ENCODE measurements at regions not wholly inside any gene's neighbourhood (a gene's known extent, or its start where the extent isn't known, plus 50 kb on each side); places are given as distances from the start of the nearest gene placed in this dataset.

GRCh38 chr10:131021246-131021895, 290.1 kb downstream of the TCERG1L start:
- ATAC-seq: no peak
- POLR2A ChIA-PET: no interaction called here
- no peaks in the 10 kb centered on the region for H3K9me3 ChIP-seq (ENCODE audit: control insufficient read depth, insufficient read depth, low read depth, low read length)
- CTCF ChIA-PET: no interaction called here
- H3K27ac ChIP-seq (ENCODE audit: low read length): no peak overlapping the region
- DNase-seq (ENCODE audit: low read depth, low spot score): no peak
- peaks cover 2% of the 10 kb centered on the region; the same call in 1 of the 2 replicates for H3K27me3 ChIP-seq (ENCODE audit: control insufficient read depth, insufficient read depth, low read length)
- no peaks in the 10 kb centered on the region for H3K36me3 ChIP-seq (ENCODE audit: control insufficient read depth, insufficient read depth, low read length)
- no TSS peak for BruUV-seq (replicated peaks)
- no peaks in the 10 kb centered on the region for H3K4me1 ChIP-seq (ENCODE audit: control insufficient read depth, insufficient read depth, low read length)
- intact Hi-C loops (cut with micrococcal nuclease; ENCODE audit: unreplicated experiment) (no loop called here), in situ Hi-C loops (cut with HindIII; ENCODE audit: low pct_unique_long_range_greater_than_20kb, low sequenced_read_pairs) (no loop called here)
- TF ChIP-seq POLR2AphosphoS5 (IDR thresholded peaks at IDR 0.05; ENCODE audit: low read depth, low read length) (no peak), CTCF (IDR thresholded peaks at IDR 0.05) (no peak), TCF7L2 (IDR thresholded peaks at IDR 0.05; ENCODE audit: low read depth, low read length) (no peak), REST (IDR thresholded peaks at IDR 0.05; ENCODE audit: insufficient read depth in 1 of 2, low read depth in 2 of 2, low read length in 1 of 2) (no peak)
- H3K4me3 ChIP-seq (ENCODE audit: low read depth in 2 of 2, low read length in 2 of 2): no peak overlapping the region

- peaks cover 2% of the 10 kb centered on the region; the same call in 1 of the 2 replicates for H3K27me3 ChIP-seq (ENCODE audit: control insufficient read depth, insufficient read depth, low read length)
- H3K4me3 ChIP-seq (ENCODE audit: low read depth in 2 of 2, low read length in 2 of 2): no peak overlapping the region
- intact Hi-C loops (cut with micrococcal nuclease; ENCODE audit: unreplicated experiment): no loop called here
- POLR2A ChIA-PET: no interaction called here
- DNase-seq (ENCODE audit: low read depth, low spot score) (no peak), ATAC-seq (no peak)
- H3K27ac ChIP-seq (ENCODE audit: low read length): no peak overlapping the region
- no TSS peak for BruUV-seq (replicated peaks)
- no peaks in the 10 kb centered on the region for H3K9me3 ChIP-seq (ENCODE audit: control insufficient read depth, insufficient read depth, low read depth, low read length)
- TF ChIP-seq REST (IDR thresholded peaks at IDR 0.05; ENCODE audit: insufficient read depth in 1 of 2, low read depth in 2 of 2, low read length in 1 of 2): no peak
- no peak for TF ChIP-seq SIN3A (IDR thresholded peaks at IDR 0.05; ENCODE audit: borderline replicate concordance, insufficient read depth, low read depth, low read length)
- no peak for TF ChIP-seq TCF7L2 (IDR thresholded peaks at IDR 0.05; ENCODE audit: low read depth, low read length)
- TF ChIP-seq CTCF (IDR thresholded peaks at IDR 0.05): no peak
- no peak for TF ChIP-seq POLR2AphosphoS5 (IDR thresholded peaks at IDR 0.05; ENCODE audit: low read depth, low read length)
- in situ Hi-C loops (cut with HindIII; ENCODE audit: low pct_unique_long_range_greater_than_20kb, low sequenced_read_pairs): no loop called here
- no peaks in the 10 kb centered on the region for H3K4me1 ChIP-seq (ENCODE audit: control insufficient read depth, insufficient read depth, low read length)
- no peaks in the 10 kb centered on the region for H3K36me3 ChIP-seq (ENCODE audit: control insufficient read depth, insufficient read depth, low read length)
- CTCF ChIA-PET: no interaction called here
Measured at GRCh38 chr10:131021969-131022368, 289.6 kb downstream of the TCERG1L start.
